MCF 10A (cell line): ENCODE measurements at regions not wholly inside any gene's neighbourhood (a gene's known extent, or its start where the extent isn't known, plus 50 kb on each side); places are given as distances from the start of the nearest gene placed in this dataset.

ENCODE experiments used
- BruUV-seq: library from RNA; stranded (reverse); fragments of 400-500 nt; replicated peaks from 2 replicates; lab custom pipeline; 2021; lab: Mats Ljungman, UMichigan
- CTCF ChIA-PET: fragments of 300-600 bp; sonication (Branson Sonifier 250); formaldehyde crosslinking; extraction: SDS; loops from one replicate; lab custom pipeline; 2021; ENCODE audit warnings: antibody characterized with exemption, inconsistent platforms; lab: Yijun Ruan, JAX
- POLR2A ChIA-PET: fragments of 300-600, 350-650 bp; sonication (Branson Sonifier 250); formaldehyde crosslinking; extraction: SDS; loops from one replicate; lab custom pipeline; 2020; ENCODE audit warnings: antibody characterized with exemption, inconsistent platforms; lab: Yijun Ruan, JAX
- DNase-seq: peaks from one replicate; pipeline ENCODE4 v3.0.0-alpha.2; 2018; ENCODE audit not compliant: unreplicated experiment
- H3K27ac Mint-ChIP-seq: one replicate; pipeline ENCODE4 v1.8.0; 2022; ENCODE audit warnings: mild to moderate bottlenecking, low read depth, mixed read lengths; ENCODE audit not compliant: unreplicated experiment
- H3K27me3 Mint-ChIP-seq: one replicate; pipeline ENCODE4 v1.8.0; 2022; ENCODE audit warnings: mixed read lengths; ENCODE audit not compliant: insufficient read depth, unreplicated experiment
- H3K36me3 Mint-ChIP-seq: one replicate; pipeline ENCODE4 v1.8.0; 2022; ENCODE audit warnings: mild to moderate bottlenecking, moderate library complexity, mixed read lengths; ENCODE audit not compliant: insufficient read depth, unreplicated experiment
- H3K4me1 Mint-ChIP-seq: one replicate; pipeline ENCODE4 v1.8.0; 2022; ENCODE audit warnings: mixed read lengths; ENCODE audit not compliant: insufficient read depth, unreplicated experiment
- H3K4me3 Mint-ChIP-seq: one replicate; pipeline ENCODE4 v1.8.0; 2022; ENCODE audit warnings: mild to moderate bottlenecking, moderate library complexity, mixed read lengths; ENCODE audit not compliant: unreplicated experiment
- H3K9me3 Mint-ChIP-seq: one replicate; pipeline ENCODE4 v1.8.0; 2022; ENCODE audit warnings: mixed read lengths; ENCODE audit not compliant: unreplicated experiment
- intact Hi-C: fragments of 100-400 bp; cut with micrococcal nuclease; formaldehyde crosslinking; loops from 2 replicates; pipeline ENCODE4 v1.14.1; 2022
- TF ChIP-seq, protein P1 (sequence below): fragments of 200-600 bp; IDR thresholded peaks from one replicate; pipeline ENCODE4 v1.8.0; 2022; ENCODE audit warnings: antibody characterized with exemption, mild to moderate bottlenecking; ENCODE audit not compliant: unreplicated experiment

GRCh38 chr9:109585796-109586195, 87.7 kb upstream of the PTPN3 start:
- TF ChIP-seq, protein P1, sequence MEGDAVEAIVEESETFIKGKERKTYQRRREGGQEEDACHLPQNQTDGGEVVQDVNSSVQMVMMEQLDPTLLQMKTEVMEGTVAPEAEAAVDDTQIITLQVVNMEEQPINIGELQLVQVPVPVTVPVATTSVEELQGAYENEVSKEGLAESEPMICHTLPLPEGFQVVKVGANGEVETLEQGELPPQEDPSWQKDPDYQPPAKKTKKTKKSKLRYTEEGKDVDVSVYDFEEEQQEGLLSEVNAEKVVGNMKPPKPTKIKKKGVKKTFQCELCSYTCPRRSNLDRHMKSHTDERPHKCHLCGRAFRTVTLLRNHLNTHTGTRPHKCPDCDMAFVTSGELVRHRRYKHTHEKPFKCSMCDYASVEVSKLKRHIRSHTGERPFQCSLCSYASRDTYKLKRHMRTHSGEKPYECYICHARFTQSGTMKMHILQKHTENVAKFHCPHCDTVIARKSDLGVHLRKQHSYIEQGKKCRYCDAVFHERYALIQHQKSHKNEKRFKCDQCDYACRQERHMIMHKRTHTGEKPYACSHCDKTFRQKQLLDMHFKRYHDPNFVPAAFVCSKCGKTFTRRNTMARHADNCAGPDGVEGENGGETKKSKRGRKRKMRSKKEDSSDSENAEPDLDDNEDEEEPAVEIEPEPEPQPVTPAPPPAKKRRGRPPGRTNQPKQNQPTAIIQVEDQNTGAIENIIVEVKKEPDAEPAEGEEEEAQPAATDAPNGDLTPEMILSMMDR = no peak
- POLR2A ChIA-PET = no interaction called here
- Mint-ChIP-seq H3K27ac (no peak overlapping the region), H3K36me3 (no peaks in the 10 kb centered on the region), H3K4me1 (no peaks in the 10 kb centered on the region), H3K4me3 (no peak overlapping the region), H3K27me3 (no peaks in the 10 kb centered on the region), H3K9me3 (no peaks in the 10 kb centered on the region)
- intact Hi-C loops = no loop called here
- DNase-seq = no peak
- CTCF ChIA-PET = interaction anchor here (0.6 to 1.3 kb wide), 4 partner anchors 9 to 282 kb away, joined by 3 read pairs; no protein-coding TSS in a partner anchor
- no TSS peak for BruUV-seq

GRCh38 chr9:109586993-109587392, 88.9 kb upstream of the PTPN3 start:
- Mint-ChIP-seq H3K27me3 (no peaks in the 10 kb centered on the region), H3K4me1 (no peaks in the 10 kb centered on the region), H3K36me3 (no peaks in the 10 kb centered on the region), H3K4me3 (no peak overlapping the region), H3K9me3 (no peaks in the 10 kb centered on the region), H3K27ac (no peak overlapping the region)
- intact Hi-C loops = no loop called here
- BruUV-seq = no TSS peak
- TF ChIP-seq, protein P1 = no peak
- DNase-seq = no peak
- ChIA-PET CTCF (no interaction called here), POLR2A (no interaction called here)

- CTCF ChIA-PET = no interaction called here
- H3K4me1 Mint-ChIP-seq = no peaks in the 10 kb centered on the region
- no peaks in the 10 kb centered on the region for H3K9me3 Mint-ChIP-seq
- no peak for DNase-seq
- POLR2A ChIA-PET = interaction anchor here (0.7 to 1.4 kb wide), 2 partner anchors 16 to 65 kb away, joined by 3 read pairs; no protein-coding TSS in a partner anchor
- H3K36me3 Mint-ChIP-seq = no peaks in the 10 kb centered on the region
- TF ChIP-seq, protein P1 = no peak
- H3K27me3 Mint-ChIP-seq = no peaks in the 10 kb centered on the region
- BruUV-seq = no TSS peak
- intact Hi-C loops = no loop called here
- H3K4me3 Mint-ChIP-seq = no peak overlapping the region
- no peak overlapping the region for H3K27ac Mint-ChIP-seq
Observed at GRCh38 chr9:109588415-109588814, 90.3 kb upstream of the PTPN3 start.

GRCh38 chr9:109590966-109591365, 92.9 kb upstream of the PTPN3 start:
- H3K36me3 Mint-ChIP-seq = no peaks in the 10 kb centered on the region
- H3K9me3 Mint-ChIP-seq = no peaks in the 10 kb centered on the region
- H3K27me3 Mint-ChIP-seq = no peaks in the 10 kb centered on the region
- no peak overlapping the region for H3K27ac Mint-ChIP-seq
- ChIA-PET POLR2A (interaction anchor here (0.6 kb wide), 1 partner anchor 146 kb away, joined by 3 read pairs; no protein-coding TSS in a partner anchor), CTCF (no interaction called here)
- intact Hi-C loops = no loop called here
- TF ChIP-seq, protein P1 = no peak
- BruUV-seq = no TSS peak
- no peak overlapping the region for H3K4me3 Mint-ChIP-seq
- no peaks in the 10 kb centered on the region for H3K4me1 Mint-ChIP-seq
- DNase-seq = no peak
